ENCODE measurements at regions not wholly inside any gene's neighbourhood (a gene's known extent, or its start where the extent isn't known, plus 50 kb on each side); places are given as distances from the start of the nearest gene placed in this dataset.

DNA sequence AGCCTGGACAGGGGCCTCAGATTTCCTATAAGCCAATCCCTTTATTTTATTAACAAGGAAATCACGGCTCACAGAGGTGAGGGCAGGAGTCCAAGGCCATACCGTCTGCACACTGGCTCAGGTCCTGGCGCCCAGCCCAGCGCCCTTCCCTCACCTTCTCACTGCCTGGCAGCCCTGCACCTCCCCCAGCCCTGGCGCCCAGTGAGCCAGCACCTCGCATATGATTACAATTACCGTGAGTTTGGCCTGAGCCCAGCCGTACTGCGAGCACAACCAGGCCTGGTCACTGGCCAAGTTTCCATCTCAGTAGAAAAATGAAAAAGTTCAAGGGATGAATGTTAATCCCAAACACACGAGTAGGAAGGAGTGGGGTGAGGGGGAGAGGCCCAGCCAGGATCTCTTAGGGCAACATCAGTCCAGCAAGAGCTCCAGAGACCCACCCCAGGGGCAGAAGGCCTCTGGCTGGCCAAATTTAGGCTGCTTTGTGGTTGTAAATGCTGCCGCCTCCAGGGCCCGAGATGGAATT, 68.4 kb downstream of the MCFD2 start:
- TF ChIP-seq, protein P1, sequence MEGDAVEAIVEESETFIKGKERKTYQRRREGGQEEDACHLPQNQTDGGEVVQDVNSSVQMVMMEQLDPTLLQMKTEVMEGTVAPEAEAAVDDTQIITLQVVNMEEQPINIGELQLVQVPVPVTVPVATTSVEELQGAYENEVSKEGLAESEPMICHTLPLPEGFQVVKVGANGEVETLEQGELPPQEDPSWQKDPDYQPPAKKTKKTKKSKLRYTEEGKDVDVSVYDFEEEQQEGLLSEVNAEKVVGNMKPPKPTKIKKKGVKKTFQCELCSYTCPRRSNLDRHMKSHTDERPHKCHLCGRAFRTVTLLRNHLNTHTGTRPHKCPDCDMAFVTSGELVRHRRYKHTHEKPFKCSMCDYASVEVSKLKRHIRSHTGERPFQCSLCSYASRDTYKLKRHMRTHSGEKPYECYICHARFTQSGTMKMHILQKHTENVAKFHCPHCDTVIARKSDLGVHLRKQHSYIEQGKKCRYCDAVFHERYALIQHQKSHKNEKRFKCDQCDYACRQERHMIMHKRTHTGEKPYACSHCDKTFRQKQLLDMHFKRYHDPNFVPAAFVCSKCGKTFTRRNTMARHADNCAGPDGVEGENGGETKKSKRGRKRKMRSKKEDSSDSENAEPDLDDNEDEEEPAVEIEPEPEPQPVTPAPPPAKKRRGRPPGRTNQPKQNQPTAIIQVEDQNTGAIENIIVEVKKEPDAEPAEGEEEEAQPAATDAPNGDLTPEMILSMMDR (IDR thresholded peaks at IDR 0.05): no peak
- Histone ChIP-seq H3K36me3 (no peaks in the 10 kb centered on the region), H3K4me3 (peak overlapping the region in 1 of 2 donors; percentile 5), H3K27ac (peak overlapping the region; percentile 89), H3K9me3 (no peaks in the 10 kb centered on the region), H3K27me3 (no peaks in the 10 kb centered on the region), H3K4me1 (peaks cover 46 to 56% of the 10 kb centered on the region in 2 donors)
- peak; percentile 86 to 95 for DNase-seq (ENCODE audit: low spot score in 2 of 2)
- intact Hi-C loops (cut with DNase I): loop anchor here (2.0 kb wide), 2 partner anchors 28 to 42 kb away; no protein-coding TSS in a partner anchor

DNA sequence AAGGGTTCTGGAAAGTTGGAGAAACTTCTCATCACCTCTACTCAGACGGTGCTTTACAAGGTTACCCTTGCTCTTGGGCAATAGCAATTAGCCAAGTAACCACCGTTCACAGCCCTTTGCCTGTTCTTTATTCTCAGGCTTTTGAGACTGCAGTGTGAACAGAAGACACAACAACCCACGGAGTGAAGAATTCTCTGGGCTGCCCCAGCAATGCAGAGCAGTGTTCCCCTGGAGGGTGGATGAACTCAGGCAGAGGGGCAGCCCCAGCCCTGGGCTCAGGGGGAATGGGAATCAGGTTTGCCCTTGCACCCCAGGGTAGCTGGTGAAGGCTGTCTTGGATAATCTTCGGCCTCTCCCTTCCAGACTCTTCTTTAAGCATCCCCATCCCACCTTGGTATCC, 69.1 kb downstream of the MCFD2 start:
- peak overlapping the region; percentile 89 for H3K27ac ChIP-seq
- no peaks in the 10 kb centered on the region for H3K27me3 ChIP-seq
- no peaks in the 10 kb centered on the region for H3K9me3 ChIP-seq
- DNase-seq (ENCODE audit: low spot score in 2 of 2): no peak
- TF ChIP-seq, protein P1 (IDR thresholded peaks at IDR 0.05): no peak
- H3K4me1 ChIP-seq: peaks cover 46 to 56% of the 10 kb centered on the region in 2 donors
- intact Hi-C loops (cut with DNase I): loop anchor here (2.0 kb wide), 2 partner anchors 28 to 42 kb away; no protein-coding TSS in a partner anchor
- H3K4me3 ChIP-seq: no peak overlapping the region
- no peaks in the 10 kb centered on the region for H3K36me3 ChIP-seq

DNA sequence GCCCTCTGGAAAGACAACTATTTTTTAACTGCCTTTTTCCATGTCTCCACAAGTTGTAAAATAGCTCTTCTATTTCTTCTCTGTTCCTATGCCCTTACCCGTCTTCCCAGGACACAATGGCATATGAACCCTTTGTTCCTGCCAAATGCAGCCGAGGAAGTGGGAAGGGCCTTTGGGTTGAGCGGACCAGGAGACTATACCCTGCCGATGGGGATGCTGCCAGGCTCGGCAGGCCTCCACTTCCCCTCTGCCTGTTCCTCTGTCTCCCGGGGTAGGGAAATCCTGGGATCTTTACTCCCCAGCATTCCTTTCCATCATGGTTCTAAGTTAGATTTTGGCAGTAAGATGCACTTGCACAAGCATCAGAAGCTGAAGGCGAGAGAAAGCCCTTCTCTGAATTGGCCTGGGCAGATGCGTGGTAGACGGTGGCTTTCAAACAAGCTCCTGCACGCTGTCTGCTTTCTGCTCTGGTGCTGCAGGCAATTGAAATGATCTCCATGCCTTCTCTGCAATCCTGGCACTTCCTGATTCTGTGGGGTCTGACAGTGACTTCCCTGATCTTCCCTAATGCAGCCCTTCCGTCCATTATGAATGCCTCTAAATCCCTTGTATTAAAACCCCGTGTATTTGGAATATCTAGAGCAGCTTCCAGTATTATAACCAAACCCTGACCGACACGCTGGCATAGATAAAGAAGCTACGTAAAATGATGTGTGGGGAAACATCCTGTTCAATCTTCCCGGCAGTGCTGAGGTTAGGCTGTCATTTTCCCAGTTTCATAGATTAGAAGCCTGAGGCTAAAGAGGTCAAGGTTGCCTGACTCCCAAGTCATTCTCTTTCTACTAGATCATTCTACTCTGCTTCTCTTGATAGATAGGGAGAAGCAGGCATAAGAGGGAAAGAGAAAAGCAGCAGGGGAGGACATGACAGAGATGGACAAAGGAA, 69.8 kb downstream of the MCFD2 start:
- TF ChIP-seq, protein P1 (IDR thresholded peaks at IDR 0.05): no peak
- Histone ChIP-seq H3K27me3 (no peaks in the 10 kb centered on the region), H3K27ac (peak overlapping the region; percentile 89), H3K4me3 (no peak overlapping the region), H3K4me1 (peaks cover 46 to 51% of the 10 kb centered on the region in 2 donors), H3K36me3 (no peaks in the 10 kb centered on the region), H3K9me3 (no peaks in the 10 kb centered on the region)
- intact Hi-C loops (cut with DNase I): loop anchor here (2.0 kb wide), 2 partner anchors 27 to 41 kb away; no protein-coding TSS in a partner anchor
- no peak for DNase-seq (ENCODE audit: low spot score in 2 of 2)

DNA sequence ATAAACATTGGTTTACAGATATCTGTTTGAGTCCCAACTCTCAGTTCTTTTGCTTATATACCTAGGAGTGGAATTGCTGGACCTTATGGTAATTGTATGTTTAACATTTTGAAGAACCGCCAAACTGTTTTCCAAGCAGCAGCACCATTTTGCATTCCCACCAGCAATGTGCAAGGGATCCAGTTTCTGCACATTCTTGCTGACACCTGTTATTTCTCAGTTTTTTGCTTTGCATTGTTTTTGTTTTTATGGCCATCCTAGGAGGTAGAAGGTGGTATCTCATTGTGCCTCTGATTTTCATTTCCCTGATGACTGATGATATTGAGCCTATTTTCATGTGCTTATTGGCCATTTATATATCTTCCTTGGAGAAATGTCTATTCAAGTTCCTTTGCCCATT, 71.2 kb downstream of the MCFD2 start:
- TF ChIP-seq, protein P1 (IDR thresholded peaks at IDR 0.05): no peak
- Histone ChIP-seq H3K27ac (no peak overlapping the region), H3K4me3 (no peak overlapping the region), H3K27me3 (no peaks in the 10 kb centered on the region), H3K36me3 (no peaks in the 10 kb centered on the region), H3K4me1 (peaks cover 32 to 39% of the 10 kb centered on the region in 2 donors), H3K9me3 (no peaks in the 10 kb centered on the region)
- DNase-seq (ENCODE audit: low spot score in 2 of 2): no peak
- intact Hi-C loops (cut with DNase I): no loop called here

DNA sequence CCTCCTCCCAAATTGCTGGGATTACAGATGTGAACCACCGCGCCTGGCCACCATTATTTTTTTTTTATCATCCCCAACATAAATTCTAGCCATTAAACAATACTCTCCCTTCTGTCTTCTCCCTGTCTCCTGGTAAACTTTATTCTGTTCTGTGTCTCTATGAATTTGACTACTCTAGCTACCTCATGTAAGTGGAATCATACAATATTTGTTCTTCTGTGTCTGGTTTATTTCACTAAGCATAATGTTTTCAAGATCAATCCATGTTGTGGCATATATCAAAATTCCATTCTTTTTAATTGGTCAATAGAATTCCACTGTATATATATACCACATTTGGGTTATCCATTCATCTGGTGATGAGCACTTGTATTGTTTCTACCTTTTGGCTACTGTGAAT, 71.6 kb downstream of the MCFD2 start:
- Histone ChIP-seq H3K36me3 (no peaks in the 10 kb centered on the region), H3K4me1 (peaks cover 28 to 35% of the 10 kb centered on the region in 2 donors), H3K27me3 (no peaks in the 10 kb centered on the region), H3K4me3 (no peak overlapping the region), H3K27ac (no peak overlapping the region), H3K9me3 (no peaks in the 10 kb centered on the region)
- intact Hi-C loops (cut with DNase I): no loop called here
- DNase-seq (ENCODE audit: low spot score in 2 of 2): no peak
- TF ChIP-seq, protein P1 (IDR thresholded peaks at IDR 0.05): no peak

Data from ascending aorta (tissue), 2 donors.